Endothelial cell of umbilical vein (primary cell): ENCODE measurements at regions not wholly inside any gene's neighbourhood (a gene's known extent, or its start where the extent isn't known, plus 50 kb on each side); places are given as distances from the start of the nearest gene placed in this dataset.

Source experiments
- BruUV-seq: library from RNA; stranded (reverse); fragments of 400-500 nt; replicated peaks from 2 replicates; lab custom pipeline; 2021; lab: Mats Ljungman, UMichigan
- CTCF ChIA-PET: fragments of 300-600, 350-600 bp; sonication (Branson Sonifier 250); formaldehyde crosslinking; loops from one replicate; lab custom pipeline; 2021; ENCODE audit warnings: antibody characterized with exemption, inconsistent platforms; lab: Charles Lee
- POLR2A ChIA-PET: fragments of 300-600, 350-600 bp; sonication (Branson Sonifier 250); formaldehyde crosslinking; loops from one replicate; lab custom pipeline; 2021; ENCODE audit warnings: antibody characterized with exemption, inconsistent platforms; lab: Charles Lee
- DNase-seq: peaks from one replicate; pipeline ENCODE4 v3.0.0-alpha.2; 2011; ENCODE audit warnings: low read depth, low spot score
- FAIRE-seq: peaks from 2 replicates; lab custom pipeline; 2011; peaks lifted over from hg19 to GRCh38; lab: Jason Lieb, UNC
- H2AFZ ChIP-seq: 2 replicates; pipeline ENCODE4 v1.6.0; 2012; ENCODE audit warnings: low read depth, low read length, control low read depth, inconsistent platforms
- H3K27ac ChIP-seq: 2 replicates; pipeline ENCODE4 v1.5.1; 2011; ENCODE audit warnings: low read depth, mild to moderate bottlenecking, control low read depth, low read length, moderate library complexity; ENCODE audit not compliant: insufficient read depth
- H3K27me3 ChIP-seq, 2 experiments: 2 replicates each; pipeline versions ENCODE4 v1.6.0 to v1.6.1; 2011; ENCODE audit warnings: low read length in 2 of 2, mixed read lengths in 1 of 2; ENCODE audit not compliant: control insufficient read depth in 2 of 2, insufficient read depth in 2 of 2
- H3K36me3 ChIP-seq, 2 experiments: 2 replicates in 1 of 2; 3 replicates in 1 of 2; pipeline ENCODE4 v1.5.1; 2011; ENCODE audit warnings: low read length in 2 of 2, mild to moderate bottlenecking in 1 of 2, moderate library complexity in 1 of 2; ENCODE audit not compliant: control insufficient read depth in 2 of 2, insufficient read depth in 2 of 2; ENCODE audit errors: extremely low read depth in 1 of 2
- H3K4me1 ChIP-seq: 3 replicates; pipeline ENCODE4 v1.5.1; 2011; ENCODE audit warnings: mild to moderate bottlenecking, low read length; ENCODE audit not compliant: control insufficient read depth, insufficient read depth; ENCODE audit errors: extremely low read depth
- H3K4me2 ChIP-seq: 2 replicates; pipeline ENCODE4 v1.6.1; 2011; ENCODE audit warnings: low read length, control low read depth, mixed read lengths; ENCODE audit not compliant: insufficient read depth
- H3K4me3 ChIP-seq, 3 experiments: fragments of 200-600 bp in 1 of 3; sonication (generic), shearing (Covaris generic) in 1 of 3; replicated peaks in 1 of 3; 2 replicates each; pipeline ENCODE4 v1.5.1; 2011 to 2016; ENCODE audit warnings: control low read depth in 3 of 3, low read length in 3 of 3, mild to moderate bottlenecking in 2 of 3, inconsistent platforms in 1 of 3, low read depth in 1 of 3, moderate library complexity in 1 of 3; ENCODE audit not compliant: insufficient read depth in 1 of 3
- H3K79me2 ChIP-seq: 2 replicates; pipeline ENCODE4 v1.6.0; 2012; ENCODE audit warnings: low read length, inconsistent platforms; ENCODE audit not compliant: control insufficient read depth, insufficient read depth
- H3K9ac ChIP-seq: replicated peaks from 2 replicates; pipeline ENCODE3; 2011; ENCODE audit warnings: low read length, control low read depth; ENCODE audit not compliant: insufficient read depth; ENCODE audit errors: extremely low read depth
- H3K9me1 ChIP-seq: replicated peaks from 3 replicates; pipeline ENCODE4 v1.6.0; 2011; ENCODE audit warnings: mild to moderate bottlenecking, low read length; ENCODE audit not compliant: control insufficient read depth, insufficient read depth; ENCODE audit errors: extremely low read depth
- H3K9me3 ChIP-seq: replicated peaks from 2 replicates; pipeline ENCODE4 v1.5.1; 2012; ENCODE audit warnings: low read length, inconsistent platforms; ENCODE audit not compliant: control insufficient read depth, insufficient read depth
- H4K20me1 ChIP-seq: replicated peaks from 2 replicates; pipeline ENCODE3; 2011; ENCODE audit warnings: mild to moderate bottlenecking, low read length; ENCODE audit not compliant: control insufficient read depth, insufficient read depth; ENCODE audit errors: extremely low read depth
- EZH2 ChIP-seq: IDR thresholded peaks from 2 replicates; pipeline ENCODE4 v1.6.1; 2012; ENCODE audit warnings: borderline replicate concordance, low read depth, mild to moderate bottlenecking, moderate library complexity, low read length, inconsistent platforms; ENCODE audit not compliant: severe bottlenecking
- FOS ChIP-seq: IDR thresholded peaks from 2 replicates; pipeline ENCODE4 v1.6.1; 2011; ENCODE audit warnings: mild to moderate bottlenecking, low read length, moderate library complexity, borderline replicate concordance; ENCODE audit not compliant: insufficient read depth
- GATA2 ChIP-seq: IDR thresholded peaks from 2 replicates; pipeline ENCODE4 v1.7.0; 2011; ENCODE audit warnings: low read depth, mild to moderate bottlenecking, moderate library complexity, mixed read lengths, low read length; ENCODE audit not compliant: insufficient read length, insufficient read depth
- JUN ChIP-seq: IDR thresholded peaks from 2 replicates; pipeline ENCODE4 v1.6.1; 2011; ENCODE audit warnings: borderline replicate concordance, low read depth; ENCODE audit not compliant: insufficient read length, insufficient read depth
- MYC ChIP-seq: IDR thresholded peaks from one replicate; pipeline ENCODE4 v1.6.1; 2011; ENCODE audit warnings: mild to moderate bottlenecking, low read depth, low read length
- POLR2A ChIP-seq: IDR thresholded peaks from 2 replicates; pipeline ENCODE4 v1.6.1; 2012; ENCODE audit warnings: low read depth, mild to moderate bottlenecking, control low read depth, low read length
- POLR2AphosphoS5 ChIP-seq: IDR thresholded peaks from 2 replicates; pipeline ENCODE4 v1.6.1; 2012; ENCODE audit warnings: low read depth, mild to moderate bottlenecking, control low read depth, low read length, moderate library complexity; ENCODE audit not compliant: insufficient read depth
- dilution Hi-C: fragments of 300-500 bp; cut with MboI; formaldehyde crosslinking; loops from one replicate; pipeline ENCODE4 v1.15.0; 2019; ENCODE audit warnings: low sequenced_read_pairs; ENCODE audit not compliant: extremely low pct_ligation_motif_present
- intact Hi-C: fragments of 100-400 bp; cut with micrococcal nuclease; formaldehyde crosslinking; loops from one replicate; pipeline ENCODE4 v1.10.0; 2022
- TF ChIP-seq, protein P1 (sequence below), 2 donors: IDR thresholded peaks; 1 replicate in 1 of 2; 2 replicates in 1 of 2; pipeline ENCODE4 v1.5.1; 2011; ENCODE audit warnings: low read length in 2 of 2, mild to moderate bottlenecking in 2 of 2, moderate library complexity in 2 of 2, control low read depth in 1 of 2, inconsistent platforms in 1 of 2, low read depth in 1 of 2; ENCODE audit not compliant: insufficient read depth in 1 of 2; ENCODE audit errors: extremely low read depth in 1 of 2
- TF ChIP-seq, protein P2 (sequence below): IDR thresholded peaks from 2 replicates; pipeline ENCODE4 v1.6.1; 2011; ENCODE audit not compliant: insufficient read depth, insufficient read length

GRCh38 chr9:95783426-95783975 is 92.0 kb upstream of the ERCC6L2 start:
- Histone ChIP-seq H4K20me1 (no peaks in the 10 kb centered on the region), H3K4me1 (no peaks in the 10 kb centered on the region), H3K4me3 (no peak overlapping the region), H3K9me1 (no peaks in the 10 kb centered on the region), H3K27me3 (no peaks in the 10 kb centered on the region), H3K9me3 (no peaks in the 10 kb centered on the region), H3K9ac (no peak overlapping the region), H2AFZ (no peak overlapping the region), H3K79me2 (no peaks in the 10 kb centered on the region), H3K36me3 (no peaks in the 10 kb centered on the region), H3K27ac (no peak overlapping the region), H3K4me2 (no peak overlapping the region)
- no peak for FAIRE-seq
- TF ChIP-seq EZH2: no peak
- no peak for TF ChIP-seq MYC
- no peak for TF ChIP-seq POLR2A
- no peak for TF ChIP-seq FOS
- TF ChIP-seq, protein P1, sequence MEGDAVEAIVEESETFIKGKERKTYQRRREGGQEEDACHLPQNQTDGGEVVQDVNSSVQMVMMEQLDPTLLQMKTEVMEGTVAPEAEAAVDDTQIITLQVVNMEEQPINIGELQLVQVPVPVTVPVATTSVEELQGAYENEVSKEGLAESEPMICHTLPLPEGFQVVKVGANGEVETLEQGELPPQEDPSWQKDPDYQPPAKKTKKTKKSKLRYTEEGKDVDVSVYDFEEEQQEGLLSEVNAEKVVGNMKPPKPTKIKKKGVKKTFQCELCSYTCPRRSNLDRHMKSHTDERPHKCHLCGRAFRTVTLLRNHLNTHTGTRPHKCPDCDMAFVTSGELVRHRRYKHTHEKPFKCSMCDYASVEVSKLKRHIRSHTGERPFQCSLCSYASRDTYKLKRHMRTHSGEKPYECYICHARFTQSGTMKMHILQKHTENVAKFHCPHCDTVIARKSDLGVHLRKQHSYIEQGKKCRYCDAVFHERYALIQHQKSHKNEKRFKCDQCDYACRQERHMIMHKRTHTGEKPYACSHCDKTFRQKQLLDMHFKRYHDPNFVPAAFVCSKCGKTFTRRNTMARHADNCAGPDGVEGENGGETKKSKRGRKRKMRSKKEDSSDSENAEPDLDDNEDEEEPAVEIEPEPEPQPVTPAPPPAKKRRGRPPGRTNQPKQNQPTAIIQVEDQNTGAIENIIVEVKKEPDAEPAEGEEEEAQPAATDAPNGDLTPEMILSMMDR (IDR thresholded peaks at IDR 0.05; ENCODE audit: extremely low read depth in 1 of 2, insufficient read depth in 1 of 2, low read depth in 1 of 2, low read length in 2 of 2): no peak
- TF ChIP-seq, protein P2, sequence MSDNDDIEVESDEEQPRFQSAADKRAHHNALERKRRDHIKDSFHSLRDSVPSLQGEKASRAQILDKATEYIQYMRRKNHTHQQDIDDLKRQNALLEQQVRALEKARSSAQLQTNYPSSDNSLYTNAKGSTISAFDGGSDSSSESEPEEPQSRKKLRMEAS: no peak
- no peak for TF ChIP-seq JUN
- TF ChIP-seq GATA2: no peak
- TF ChIP-seq POLR2AphosphoS5: no peak
- dilution Hi-C loops: no loop called here
- intact Hi-C loops: no loop called here
- BruUV-seq: no TSS peak
- DNase-seq: no peak
- ChIA-PET POLR2A (no interaction called here), CTCF (no interaction called here)
